ENCODE measurements at regions not wholly inside any gene's neighbourhood (a gene's known extent, or its start where the extent isn't known, plus 50 kb on each side); places are given as distances from the start of the nearest gene placed in this dataset.
"Not testable (repeated sequence)": the region's sequence is repeated elsewhere in the genome, so short reads cannot be mapped to it uniquely, and the experiment has no call there.

GRCh38 chr2:64253421-64253820 lies 109.2 kb upstream of the PELI1 start:
- H3K14ac ChIP-seq (ENCODE audit: low read length); H3K4me3 ChIP-seq (ENCODE audit: low read length in 2 of 2); H3K18ac ChIP-seq (ENCODE audit: low read length); H2BK120ac ChIP-seq (ENCODE audit: low read depth, low read length); H3K4ac ChIP-seq (ENCODE audit: low read length); H3K23ac ChIP-seq (ENCODE audit: low read depth, low read length, poor library complexity); H3K9me3 ChIP-seq (replicated peaks in 1 of 2; ENCODE audit: control insufficient read depth in 2 of 2, insufficient read depth in 1 of 2, low read depth in 1 of 2, low read length in 2 of 2); H3K4me1 ChIP-seq (ENCODE audit: control insufficient read depth in 2 of 2, insufficient read depth in 1 of 2, low read depth in 1 of 2, low read length in 2 of 2); H2AFZ ChIP-seq (ENCODE audit: low read length); H2BK5ac ChIP-seq (ENCODE audit: low read length); H3K4me2 ChIP-seq (ENCODE audit: insufficient read depth, low read length, poor library complexity, severe bottlenecking); H3K79me1 ChIP-seq (ENCODE audit: low read depth, low read length); H3K9ac ChIP-seq (ENCODE audit: low read depth, low read length, poor library complexity); H3K27ac ChIP-seq (replicated peaks; ENCODE audit: low read length); H2AK5ac ChIP-seq (ENCODE audit: low read depth, low read length); H3K36me3 ChIP-seq (replicated peaks in 1 of 2; ENCODE audit: control insufficient read depth in 2 of 2, insufficient read depth in 2 of 2, low read length in 2 of 2); H3K27me3 ChIP-seq (ENCODE audit: control insufficient read depth in 3 of 3, insufficient read depth in 3 of 3, low read depth in 1 of 3, low read length in 3 of 3); DNase-seq (ENCODE audit: low spot score); H4K8ac ChIP-seq (ENCODE audit: low read depth, low read length); H2BK12ac ChIP-seq (ENCODE audit: low read length); H4K91ac ChIP-seq (ENCODE audit: low read depth, low read length, poor library complexity); H2BK15ac ChIP-seq (ENCODE audit: low read length): not testable (repeated sequence)
- WGBS, 2 donors (ENCODE audit: extremely low coverage in 2 of 2, insufficient read length in 2 of 2, insufficient replicate concordance in 1 of 2) = no CpG with 5 or more reads among the region's 9 CpGs

- Histone ChIP-seq H3K79me1 (ENCODE audit: low read depth, low read length) (no peaks in the 10 kb centered on the region), H3K14ac (ENCODE audit: low read length) (no peak overlapping the region), H2AK5ac (ENCODE audit: low read depth, low read length) (no peak overlapping the region), H2BK12ac (ENCODE audit: low read length) (no peak overlapping the region), H3K9ac (ENCODE audit: low read depth, low read length, poor library complexity) (no peak overlapping the region), H3K9me3 (replicated peaks in 1 of 2; ENCODE audit: control insufficient read depth in 2 of 2, insufficient read depth in 1 of 2, low read depth in 1 of 2, low read length in 2 of 2) (no peaks in the 10 kb centered on the region), H3K4me1 (ENCODE audit: control insufficient read depth in 2 of 2, insufficient read depth in 1 of 2, low read depth in 1 of 2, low read length in 2 of 2) (peaks cover 0 to 4% of the 10 kb centered on the region in 2 donors), H3K27me3 (ENCODE audit: control insufficient read depth in 3 of 3, insufficient read depth in 3 of 3, low read depth in 1 of 3, low read length in 3 of 3) (no peaks in the 10 kb centered on the region), H2BK120ac (ENCODE audit: low read depth, low read length) (no peak overlapping the region), H3K4me2 (ENCODE audit: insufficient read depth, low read length, poor library complexity, severe bottlenecking) (no peak overlapping the region), H3K27ac (replicated peaks; ENCODE audit: low read length) (no peak overlapping the region), H2AFZ (ENCODE audit: low read length) (no peak overlapping the region), H2BK15ac (ENCODE audit: low read length) (no peak overlapping the region), H2BK5ac (ENCODE audit: low read length) (no peak overlapping the region), H4K8ac (ENCODE audit: low read depth, low read length) (no peak overlapping the region), H4K91ac (ENCODE audit: low read depth, low read length, poor library complexity) (no peak overlapping the region), H3K4ac (ENCODE audit: low read length) (no peak overlapping the region), H3K4me3 (ENCODE audit: low read length in 2 of 2) (no peak overlapping the region), H3K18ac (ENCODE audit: low read length) (no peak overlapping the region), H3K36me3 (replicated peaks in 1 of 2; ENCODE audit: control insufficient read depth in 2 of 2, insufficient read depth in 2 of 2, low read length in 2 of 2) (no peaks in the 10 kb centered on the region), H3K23ac (ENCODE audit: low read depth, low read length, poor library complexity) (no peak overlapping the region)
- no CpG with 5 or more reads among the region's 5 CpGs for WGBS, 2 donors (ENCODE audit: extremely low coverage in 2 of 2, insufficient read length in 2 of 2, insufficient replicate concordance in 1 of 2)
- no peak for DNase-seq (ENCODE audit: low spot score)
These were observed 114.3 kb upstream of the PELI1 start for GRCh38 chr2:64258566-64258965.

GRCh38 chr2:64259312-64259711 lies 115.1 kb upstream of the PELI1 start:
- H3K36me3 ChIP-seq (replicated peaks in 1 of 2; ENCODE audit: control insufficient read depth in 2 of 2, insufficient read depth in 2 of 2, low read length in 2 of 2) = no peaks in the 10 kb centered on the region
- WGBS, 2 donors (ENCODE audit: extremely low coverage in 2 of 2, insufficient read length in 2 of 2, insufficient replicate concordance in 1 of 2) = no CpG with 5 or more reads among the region's 2 CpGs

DNA sequence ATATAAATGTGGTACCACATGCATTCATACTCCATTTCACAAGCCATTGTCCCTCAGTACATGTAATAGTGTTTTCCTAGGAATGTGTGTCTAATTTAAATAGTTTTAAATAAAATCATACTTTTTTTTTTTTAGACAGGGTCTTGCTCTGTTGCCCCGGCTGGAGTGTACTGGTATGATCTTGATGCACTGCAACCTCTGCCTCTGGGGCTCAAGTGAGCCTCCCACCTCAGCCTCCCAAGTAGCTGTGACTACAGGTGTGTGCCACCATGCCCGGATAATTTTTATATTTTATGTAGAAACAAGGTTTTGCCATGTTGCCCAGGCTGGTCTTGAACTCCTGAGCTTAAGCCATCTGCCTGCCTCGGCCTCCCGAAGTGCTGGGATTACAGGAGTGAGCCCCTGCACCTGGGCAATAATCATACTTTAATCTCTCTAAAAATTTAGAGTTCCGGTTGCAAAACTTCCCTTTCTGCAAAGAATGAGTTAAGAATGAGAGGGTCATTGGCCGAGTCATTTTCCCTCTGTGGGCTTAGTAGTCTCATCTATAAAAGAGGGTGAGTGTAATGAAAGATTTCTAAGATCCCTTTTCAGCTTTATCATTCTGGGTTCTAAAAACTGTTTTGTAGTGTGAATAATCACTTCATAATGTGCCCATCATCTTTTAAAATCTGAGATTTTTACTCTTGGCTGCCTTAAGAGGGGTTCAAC lies 116.0 kb upstream of the PELI1 start:
- no peak overlapping the region for H3K4ac ChIP-seq (ENCODE audit: low read length)
- H3K4me1 ChIP-seq (ENCODE audit: control insufficient read depth in 2 of 2, insufficient read depth in 1 of 2, low read depth in 1 of 2, low read length in 2 of 2) = peaks cover 4 to 7% of the 10 kb centered on the region in 2 donors
- no peak overlapping the region for H2BK5ac ChIP-seq (ENCODE audit: low read length)
- no peak overlapping the region for H3K9ac ChIP-seq (ENCODE audit: low read depth, low read length, poor library complexity)
- H3K27ac ChIP-seq (replicated peaks; ENCODE audit: low read length) = no peak overlapping the region
- H2AK5ac ChIP-seq (ENCODE audit: low read depth, low read length) = no peak overlapping the region
- H3K9me3 ChIP-seq (replicated peaks in 1 of 2; ENCODE audit: control insufficient read depth in 2 of 2, insufficient read depth in 1 of 2, low read depth in 1 of 2, low read length in 2 of 2) = no peaks in the 10 kb centered on the region
- H2BK120ac ChIP-seq (ENCODE audit: low read depth, low read length) = no peak overlapping the region
- no peak overlapping the region for H2BK15ac ChIP-seq (ENCODE audit: low read length)
- no peaks in the 10 kb centered on the region for H3K79me1 ChIP-seq (ENCODE audit: low read depth, low read length)
- no peak overlapping the region for H2BK12ac ChIP-seq (ENCODE audit: low read length)
- no peak for DNase-seq (ENCODE audit: low spot score)
- H2AFZ ChIP-seq (ENCODE audit: low read length) = peak overlapping the region; percentile 76
- no peaks in the 10 kb centered on the region for H3K36me3 ChIP-seq (replicated peaks in 1 of 2; ENCODE audit: control insufficient read depth in 2 of 2, insufficient read depth in 2 of 2, low read length in 2 of 2)
- no peaks in the 10 kb centered on the region for H3K27me3 ChIP-seq (ENCODE audit: control insufficient read depth in 3 of 3, insufficient read depth in 3 of 3, low read depth in 1 of 3, low read length in 3 of 3)
- no peak overlapping the region for H4K8ac ChIP-seq (ENCODE audit: low read depth, low read length)
- no peak overlapping the region for H4K91ac ChIP-seq (ENCODE audit: low read depth, low read length, poor library complexity)
- no peak overlapping the region for H3K4me2 ChIP-seq (ENCODE audit: insufficient read depth, low read length, poor library complexity, severe bottlenecking)
- no CpG with 5 or more reads among the region's 6 CpGs for WGBS, 2 donors (ENCODE audit: extremely low coverage in 2 of 2, insufficient read length in 2 of 2, insufficient replicate concordance in 1 of 2)
- H3K14ac ChIP-seq (ENCODE audit: low read length) = no peak overlapping the region
- H3K23ac ChIP-seq (ENCODE audit: low read depth, low read length, poor library complexity) = no peak overlapping the region
- no peak overlapping the region for H3K4me3 ChIP-seq (ENCODE audit: low read length in 2 of 2)
- no peak overlapping the region for H3K18ac ChIP-seq (ENCODE audit: low read length)

More at GRCh38 chr2:64259312-64259711, 115.1 kb upstream of the PELI1 start:
- Histone ChIP-seq H4K8ac (ENCODE audit: low read depth, low read length) (no peak overlapping the region), H3K4me3 (ENCODE audit: low read length in 2 of 2) (no peak overlapping the region), H4K91ac (ENCODE audit: low read depth, low read length, poor library complexity) (no peak overlapping the region), H2AFZ (ENCODE audit: low read length) (no peak overlapping the region), H3K27ac (replicated peaks; ENCODE audit: low read length) (no peak overlapping the region), H2BK12ac (ENCODE audit: low read length) (no peak overlapping the region), H3K27me3 (ENCODE audit: control insufficient read depth in 3 of 3, insufficient read depth in 3 of 3, low read depth in 1 of 3, low read length in 3 of 3) (no peaks in the 10 kb centered on the region), H2BK5ac (ENCODE audit: low read length) (no peak overlapping the region), H3K9ac (ENCODE audit: low read depth, low read length, poor library complexity) (no peak overlapping the region), H3K9me3 (replicated peaks in 1 of 2; ENCODE audit: control insufficient read depth in 2 of 2, insufficient read depth in 1 of 2, low read depth in 1 of 2, low read length in 2 of 2) (no peaks in the 10 kb centered on the region), H2BK15ac (ENCODE audit: low read length) (no peak overlapping the region), H3K18ac (ENCODE audit: low read length) (no peak overlapping the region), H2AK5ac (ENCODE audit: low read depth, low read length) (no peak overlapping the region), H3K4me1 (ENCODE audit: control insufficient read depth in 2 of 2, insufficient read depth in 1 of 2, low read depth in 1 of 2, low read length in 2 of 2) (peaks cover 0 to 4% of the 10 kb centered on the region in 2 donors), H3K4me2 (ENCODE audit: insufficient read depth, low read length, poor library complexity, severe bottlenecking) (no peak overlapping the region), H3K4ac (ENCODE audit: low read length) (no peak overlapping the region), H3K14ac (ENCODE audit: low read length) (no peak overlapping the region), H3K79me1 (ENCODE audit: low read depth, low read length) (no peaks in the 10 kb centered on the region), H2BK120ac (ENCODE audit: low read depth, low read length) (no peak overlapping the region), H3K23ac (ENCODE audit: low read depth, low read length, poor library complexity) (no peak overlapping the region)
- no peak for DNase-seq (ENCODE audit: low spot score)

All from neuronal stem cell (in vitro differentiated cells).